Osteoblast (primary cell): ENCODE measurements at regions not wholly inside any gene's neighbourhood (a gene's known extent, or its start where the extent isn't known, plus 50 kb on each side); places are given as distances from the start of the nearest gene placed in this dataset.

Experiments
- DNase-seq: peaks from one replicate; pipeline ENCODE4 v3.0.0; 2011; ENCODE audit warnings: low spot score, mixed read lengths; ENCODE audit not compliant: insufficient read length; ENCODE audit errors: missing footprints
- H2AFZ ChIP-seq: 2 replicates; pipeline ENCODE4 v1.6.0; 2011; ENCODE audit warnings: mild to moderate bottlenecking, low read length
- H3K27ac ChIP-seq: 2 replicates; pipeline ENCODE4 v1.5.1; 2011; ENCODE audit warnings: mild to moderate bottlenecking, low read depth, low read length, moderate library complexity
- H3K27me3 ChIP-seq: 2 replicates; pipeline ENCODE4 v1.6.0; 2012; ENCODE audit warnings: mild to moderate bottlenecking, control low read depth, inconsistent platforms, low read length, moderate library complexity; ENCODE audit not compliant: insufficient read depth
- H3K36me3 ChIP-seq: 2 replicates; pipeline ENCODE4 v1.5.1; 2011; ENCODE audit warnings: mild to moderate bottlenecking, low read length, control low read depth, moderate library complexity; ENCODE audit not compliant: insufficient read depth
- H3K4me1 ChIP-seq: 2 replicates; pipeline ENCODE4 v1.5.1; 2011; ENCODE audit warnings: mild to moderate bottlenecking, low read length, control low read depth, moderate library complexity; ENCODE audit not compliant: insufficient read depth
- H3K4me2 ChIP-seq: 2 replicates; pipeline ENCODE4 v1.6.0; 2011; ENCODE audit warnings: mild to moderate bottlenecking, low read length; ENCODE audit not compliant: insufficient read depth
- H3K4me3 ChIP-seq: fragments of 200-600 bp; sonication (generic); 3 replicates; pipeline ENCODE4 v1.5.1; 2012; ENCODE audit warnings: mild to moderate bottlenecking, low read length, inconsistent platforms; ENCODE audit not compliant: insufficient read depth
- H3K79me2 ChIP-seq: 2 replicates; pipeline ENCODE4 v1.6.0; 2012; ENCODE audit warnings: mild to moderate bottlenecking, low read length, control low read depth, inconsistent platforms; ENCODE audit not compliant: insufficient read depth
- H3K9me3 ChIP-seq: 2 replicates; pipeline ENCODE4 v1.5.1; 2011; ENCODE audit warnings: low read depth, low read length, control low read depth
- H4K20me1 ChIP-seq: 2 replicates; pipeline ENCODE4 v1.6.0; 2012; ENCODE audit warnings: mild to moderate bottlenecking, low read length, control low read depth; ENCODE audit not compliant: insufficient read depth
- CTCF ChIP-seq: IDR thresholded peaks from 2 replicates; pipeline ENCODE4 v1.5.1; 2011; ENCODE audit warnings: mild to moderate bottlenecking, low read depth, low read length, moderate library complexity; ENCODE audit errors: extremely low read depth

- DNase-seq = no peak
- Histone ChIP-seq H3K27ac (no peak overlapping the region), H3K4me1 (no peaks in the 10 kb centered on the region), H2AFZ (no peak overlapping the region), H3K36me3 (no peaks in the 10 kb centered on the region), H3K27me3 (no peaks in the 10 kb centered on the region), H3K4me2 (no peak overlapping the region), H3K79me2 (no peaks in the 10 kb centered on the region), H4K20me1 (no peaks in the 10 kb centered on the region), H3K4me3 (no peak overlapping the region), H3K9me3 (no peaks in the 10 kb centered on the region)
- no peak for TF ChIP-seq CTCF
Observed at GRCh38 chr12:115736360-115736759, 541.1 kb downstream of the MED13L start.

- Histone ChIP-seq H3K4me3 (no peak overlapping the region), H4K20me1 (no peaks in the 10 kb centered on the region), H2AFZ (no peak overlapping the region), H3K9me3 (no peaks in the 10 kb centered on the region), H3K27me3 (no peaks in the 10 kb centered on the region), H3K27ac (no peak overlapping the region), H3K79me2 (no peaks in the 10 kb centered on the region), H3K4me2 (no peak overlapping the region), H3K36me3 (no peaks in the 10 kb centered on the region), H3K4me1 (no peaks in the 10 kb centered on the region)
- no peak for DNase-seq
- no peak for TF ChIP-seq CTCF
Observed at GRCh38 chr12:115730975-115731541, 546.4 kb downstream of the MED13L start.

DNA sequence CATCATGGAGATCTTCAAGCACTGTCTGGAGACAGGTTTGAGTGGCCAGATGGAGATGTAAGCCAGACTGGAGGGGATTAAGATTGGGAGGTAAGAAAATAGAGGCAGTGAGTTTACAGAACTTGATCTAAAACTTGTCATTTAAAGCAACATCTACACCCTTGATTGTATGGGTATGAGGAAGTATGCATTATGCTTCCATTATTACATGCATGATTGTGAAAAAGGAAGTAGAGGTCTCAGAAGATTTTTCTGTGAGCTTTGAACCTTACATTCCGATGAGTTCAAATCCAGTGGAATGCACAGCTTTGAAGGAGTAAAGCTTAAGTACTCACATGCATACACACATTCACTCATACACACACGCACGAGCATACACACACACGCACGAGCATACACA is 550.8 kb downstream of the MED13L start:
- Histone ChIP-seq H3K4me3 (no peak overlapping the region), H3K27ac (no peak overlapping the region), H3K4me2 (no peak overlapping the region), H3K36me3 (no peaks in the 10 kb centered on the region), H4K20me1 (no peaks in the 10 kb centered on the region), H3K27me3 (no peaks in the 10 kb centered on the region), H3K79me2 (no peaks in the 10 kb centered on the region), H3K9me3 (no peaks in the 10 kb centered on the region), H3K4me1 (no peaks in the 10 kb centered on the region), H2AFZ (no peak overlapping the region)
- TF ChIP-seq CTCF = no peak
- DNase-seq = no peak

DNA sequence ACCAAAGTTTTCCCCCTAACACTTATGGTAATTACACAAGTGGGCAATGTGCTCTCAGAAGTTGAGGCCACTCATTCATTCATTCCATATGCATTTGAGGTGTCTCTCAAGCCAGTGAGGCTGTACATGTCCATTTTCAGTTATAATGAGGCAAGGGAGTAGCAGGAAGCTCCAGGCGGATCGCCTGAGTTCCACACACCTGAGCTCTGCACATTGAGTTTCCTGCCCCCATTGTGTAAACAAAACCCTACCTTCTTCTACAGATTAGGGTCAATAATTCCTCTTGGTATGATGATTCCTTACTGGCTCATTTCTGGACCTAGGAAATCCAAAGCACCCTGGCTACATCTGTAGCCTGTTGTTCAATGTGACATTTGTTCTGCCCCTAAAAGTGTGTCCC is 555.3 kb downstream of the MED13L start:
- DNase-seq = no peak
- no peak overlapping the region for H3K27ac ChIP-seq
- no peaks in the 10 kb centered on the region for H3K79me2 ChIP-seq
- H3K27me3 ChIP-seq = no peaks in the 10 kb centered on the region
- H4K20me1 ChIP-seq = no peaks in the 10 kb centered on the region
- no peaks in the 10 kb centered on the region for H3K9me3 ChIP-seq
- no peak overlapping the region for H3K4me2 ChIP-seq
- H2AFZ ChIP-seq = no peak overlapping the region
- H3K4me1 ChIP-seq = no peaks in the 10 kb centered on the region
- TF ChIP-seq CTCF = no peak
- H3K36me3 ChIP-seq = no peaks in the 10 kb centered on the region
- no peak overlapping the region for H3K4me3 ChIP-seq
